Ascending aorta (tissue), 2 donors: ENCODE measurements at regions not wholly inside any gene's neighbourhood (a gene's known extent, or its start where the extent isn't known, plus 50 kb on each side); places are given as distances from the start of the nearest gene placed in this dataset.

ENCODE experiments used
- DNase-seq, 2 donors: peaks; one replicate each; pipeline ENCODE4 v3.0.0-alpha.2; 2019; ENCODE audit warnings: low spot score in 2 of 2
- H3K27ac ChIP-seq, 2 donors: fragments of 200-600 bp; sonication (generic); one replicate each; pipeline ENCODE4 v1.5.1; 2016 to 2017; ENCODE audit warnings: mild to moderate bottlenecking in 1 of 2
- H3K27me3 ChIP-seq: fragments of 200-600 bp; sonication (generic); one replicate; pipeline ENCODE4 v1.5.1; 2017
- H3K36me3 ChIP-seq, 2 donors: fragments of 200-600 bp; sonication (generic); one replicate each; pipeline ENCODE4 v1.5.1; 2016
- H3K4me1 ChIP-seq, 2 donors: fragments of 200-600 bp; sonication (generic); one replicate each; pipeline ENCODE4 v1.5.1; 2016 to 2017; ENCODE audit warnings: mild to moderate bottlenecking in 1 of 2
- H3K4me3 ChIP-seq, 2 donors: fragments of 200-600 bp; sonication (generic); one replicate each; pipeline ENCODE4 v1.5.1; 2016 to 2017; ENCODE audit warnings: mild to moderate bottlenecking in 1 of 2
- H3K9me3 ChIP-seq, 2 donors: fragments of 200-600 bp; sonication (generic); one replicate each; pipeline ENCODE4 v1.5.1; 2016
- CTCF ChIP-seq, 3 experiments: fragments of 200-600 bp in 2 of 3; fragments of 450-650 bp in 1 of 3; sonication (generic) in 2 of 3; IDR thresholded peaks; one replicate each; pipeline ENCODE4 v1.5.1; 2016 to 2019; ENCODE audit warnings: antibody characterized with exemption in 3 of 3, mild to moderate bottlenecking in 1 of 3, moderate library complexity in 1 of 3
- intact Hi-C: fragments of 100-400 bp; cut with DNase I; formaldehyde crosslinking; loops from one replicate; pipeline ENCODE4 v1.15.1; 2023

- intact Hi-C loops, result no loop called here
- no peaks in the 10 kb centered on the region for H3K36me3 ChIP-seq
- no peaks in the 10 kb centered on the region for H3K27me3 ChIP-seq
- no peaks in the 10 kb centered on the region for H3K9me3 ChIP-seq
- H3K4me1 ChIP-seq, result no peaks in the 10 kb centered on the region
- H3K4me3 ChIP-seq, result no peak overlapping the region
- no peak overlapping the region for H3K27ac ChIP-seq
- DNase-seq, result no peak
- no peak for TF ChIP-seq CTCF (IDR thresholded peaks at IDR 0.05)
Measured at GRCh38 chr22:48209473-48210197, 1447.2 kb downstream of the TBC1D22A start.

GRCh38 chr22:48208894-48209293 lies 1446.4 kb downstream of the TBC1D22A start:
- H3K36me3 ChIP-seq, result no peaks in the 10 kb centered on the region
- no peak overlapping the region for H3K4me3 ChIP-seq
- H3K27me3 ChIP-seq, result no peaks in the 10 kb centered on the region
- DNase-seq, result no peak
- H3K27ac ChIP-seq, result no peak overlapping the region
- intact Hi-C loops, result no loop called here
- TF ChIP-seq CTCF (IDR thresholded peaks at IDR 0.05), result no peak
- H3K4me1 ChIP-seq, result no peaks in the 10 kb centered on the region
- H3K9me3 ChIP-seq, result no peaks in the 10 kb centered on the region

GRCh38 chr22:48207919-48208535 lies 1445.6 kb downstream of the TBC1D22A start:
- Histone ChIP-seq H3K9me3 (no peaks in the 10 kb centered on the region), H3K27me3 (no peaks in the 10 kb centered on the region), H3K4me1 (no peaks in the 10 kb centered on the region), H3K27ac (no peak overlapping the region), H3K4me3 (no peak overlapping the region), H3K36me3 (no peaks in the 10 kb centered on the region)
- TF ChIP-seq CTCF (IDR thresholded peaks at IDR 0.05), result no peak
- no peak for DNase-seq
- intact Hi-C loops, result no loop called here

- H3K4me1 ChIP-seq, result no peaks in the 10 kb centered on the region
- H3K4me3 ChIP-seq, result no peak overlapping the region
- H3K9me3 ChIP-seq, result no peaks in the 10 kb centered on the region
- no peak for TF ChIP-seq CTCF (IDR thresholded peaks at IDR 0.05)
- no peak for DNase-seq
- no peaks in the 10 kb centered on the region for H3K36me3 ChIP-seq
- intact Hi-C loops, result no loop called here
- H3K27ac ChIP-seq, result no peak overlapping the region
- H3K27me3 ChIP-seq, result no peaks in the 10 kb centered on the region
Measured at GRCh38 chr22:48205790-48206189, 1443.3 kb downstream of the TBC1D22A start.

GRCh38 chr22:48205161-48205560 lies 1442.7 kb downstream of the TBC1D22A start:
- no peak overlapping the region for H3K27ac ChIP-seq
- no peaks in the 10 kb centered on the region for H3K27me3 ChIP-seq
- intact Hi-C loops, result no loop called here

More at GRCh38 chr22:48205161-48205560, 1442.7 kb downstream of the TBC1D22A start:
- Histone ChIP-seq H3K36me3 (no peaks in the 10 kb centered on the region), H3K9me3 (no peaks in the 10 kb centered on the region), H3K4me3 (no peak overlapping the region), H3K4me1 (no peaks in the 10 kb centered on the region)
- DNase-seq, result no peak
- no peak for TF ChIP-seq CTCF (IDR thresholded peaks at IDR 0.05)
